Hippocampal formation (tissue), 2 donors: ENCODE measurements at regions not wholly inside any gene's neighbourhood (a gene's known extent, or its start where the extent isn't known, plus 50 kb on each side); places are given as distances from the start of the nearest gene placed in this dataset.
"Not testable (repeated sequence)": the region's sequence is repeated elsewhere in the genome, so short reads cannot be mapped to it uniquely, and the experiment has no call there.

Experiments
- DNase-seq, 2 donors: peaks; one replicate each; lab custom pipeline; 2025; lab: John Stamatoyannopoulos, UW

DNA sequence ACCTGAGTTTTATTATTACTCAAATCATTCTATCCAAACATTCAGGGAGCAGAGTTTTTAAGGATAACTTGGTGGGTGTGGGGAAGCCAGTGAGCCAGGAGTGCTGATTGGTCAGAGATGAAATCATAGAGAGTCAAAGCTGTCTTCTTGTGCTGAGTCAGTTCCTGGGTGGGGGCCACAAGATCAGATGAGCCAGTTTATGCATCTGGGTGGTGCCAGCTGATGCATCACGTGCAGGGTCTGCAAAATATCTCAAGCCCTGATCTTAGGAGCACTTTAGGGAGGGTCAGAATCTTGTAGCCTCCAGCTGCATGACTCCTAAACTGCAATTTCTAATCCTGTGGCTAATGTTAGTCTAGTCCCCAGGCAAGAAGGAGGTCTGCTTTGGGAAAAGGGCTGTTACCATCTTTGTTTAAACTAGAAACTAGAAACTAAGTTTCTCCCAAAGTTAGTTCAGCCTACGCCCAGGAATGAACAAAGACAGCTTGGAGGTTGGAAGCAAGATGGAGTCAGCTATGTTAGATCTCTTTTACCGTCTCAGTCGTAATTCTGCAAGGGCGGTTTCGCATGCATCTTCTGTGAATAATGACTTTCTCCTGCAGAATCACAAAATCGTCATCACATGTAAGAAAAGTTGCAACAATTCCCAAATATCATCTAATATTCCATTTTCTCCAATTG is 97.5 kb downstream of the ZNF664 start:
- DNase-seq: not testable (repeated sequence)

DNA sequence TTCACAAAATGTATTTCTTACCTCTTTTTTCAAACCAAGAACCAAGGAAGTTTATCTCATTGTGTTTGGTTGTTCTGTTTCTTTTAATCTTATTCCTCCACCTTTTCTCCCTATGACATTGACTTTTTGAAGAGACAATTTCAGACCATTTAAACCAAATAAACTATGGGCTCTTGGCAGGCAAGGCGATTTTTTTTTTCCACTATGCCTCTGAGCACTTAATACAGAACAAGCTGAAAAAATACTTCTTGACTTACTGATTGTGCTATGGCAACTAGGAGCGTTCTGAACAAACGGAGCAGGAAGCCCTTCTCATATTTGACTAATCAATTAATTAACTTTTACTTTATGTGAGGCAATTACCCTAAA is 98.0 kb downstream of the ZNF664 start:
- no peak for DNase-seq

DNA sequence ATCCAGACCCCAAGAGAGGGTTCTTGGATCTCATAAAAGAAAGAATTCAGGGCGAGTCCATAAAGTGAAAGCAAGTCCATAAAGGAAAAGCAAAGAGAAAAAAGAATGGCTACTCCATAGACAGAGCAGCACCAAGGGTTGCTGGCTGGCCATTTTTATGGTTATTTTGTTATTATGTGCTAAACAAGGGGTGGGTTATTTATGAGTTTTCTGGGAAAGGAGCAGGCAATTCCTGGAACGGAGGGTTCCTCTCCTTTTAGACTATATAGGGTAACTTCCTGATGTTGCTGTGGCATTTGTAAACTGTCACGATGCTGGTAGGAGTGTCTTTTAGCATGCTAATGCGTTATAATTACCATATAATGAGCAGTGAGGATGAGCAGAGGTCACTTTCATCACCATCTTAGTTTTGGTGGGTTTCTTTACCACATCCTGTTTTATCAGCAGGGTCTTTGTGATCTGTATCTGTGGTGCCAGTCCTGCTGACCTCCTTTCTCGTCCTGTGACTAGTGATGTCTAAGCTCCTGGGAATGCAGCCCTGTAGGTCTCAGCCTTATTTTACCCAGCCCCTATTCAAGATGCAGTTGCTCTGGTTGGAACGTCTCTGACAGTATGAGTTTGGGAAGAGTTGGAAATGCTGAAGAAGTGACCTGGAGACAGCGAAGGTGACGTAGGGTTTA is 100.5 kb downstream of the ZNF664 start:
- no peak for DNase-seq

DNA sequence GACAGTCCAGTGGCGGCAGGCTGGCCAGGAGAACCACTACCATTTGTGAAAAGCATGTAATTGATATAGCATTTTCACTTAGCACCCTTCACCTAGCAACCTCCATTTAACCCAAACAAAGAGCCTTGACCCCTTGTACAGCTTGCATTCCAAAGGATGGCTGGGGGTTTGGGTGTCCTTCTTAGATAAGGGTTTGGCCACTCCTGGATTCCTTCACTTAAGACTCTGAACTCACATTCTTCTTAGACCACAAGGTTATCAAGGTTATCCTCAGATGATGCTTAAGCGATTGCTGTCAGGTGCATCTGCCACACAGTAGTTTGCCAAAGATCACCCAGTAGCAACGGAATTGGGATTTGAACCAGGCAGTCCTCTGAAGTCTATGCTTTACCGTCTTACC is 102.8 kb downstream of the ZNF664 start:
- no peak for DNase-seq

DNA sequence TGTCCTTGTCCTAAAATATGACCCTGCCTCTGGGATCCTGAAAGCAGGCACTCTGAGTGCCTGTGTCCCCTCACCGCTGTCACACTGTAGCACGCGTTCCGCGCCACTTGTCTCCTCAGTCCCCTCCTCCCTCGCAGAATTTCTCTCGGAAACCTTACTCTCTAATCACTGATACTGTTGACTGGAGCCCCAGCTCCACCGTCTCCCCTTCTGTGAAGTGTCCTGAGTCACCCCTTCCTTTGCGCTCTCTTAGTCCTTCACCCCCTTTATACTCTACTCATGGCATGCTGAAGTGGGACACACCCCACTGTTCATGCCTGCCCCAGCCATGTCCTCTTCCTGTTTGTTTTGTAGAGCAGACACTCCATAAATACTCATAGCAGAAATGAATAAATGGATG is 104.7 kb downstream of the ZNF664 start:
- no peak for DNase-seq

DNA sequence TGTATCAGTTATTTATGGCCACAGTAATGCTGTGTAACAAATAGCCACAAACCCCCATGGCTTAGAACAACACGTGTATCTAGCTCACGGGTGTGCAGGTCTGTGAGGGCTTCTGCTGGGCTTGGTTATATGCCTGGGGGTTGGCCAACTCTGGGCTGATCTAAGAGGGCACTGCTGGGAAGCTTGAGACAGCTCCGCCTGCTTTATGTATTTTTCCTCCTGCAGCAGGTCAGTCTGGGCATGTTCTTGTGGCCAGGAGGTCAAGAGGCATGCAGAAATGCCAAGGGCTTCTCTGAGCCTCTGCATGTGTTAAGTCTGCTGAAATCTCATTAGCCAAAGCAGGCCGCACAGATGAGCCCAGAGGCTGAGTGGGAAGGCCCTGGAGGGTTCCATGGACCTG is 105.8 kb downstream of the ZNF664 start:
- DNase-seq: no peak

DNA sequence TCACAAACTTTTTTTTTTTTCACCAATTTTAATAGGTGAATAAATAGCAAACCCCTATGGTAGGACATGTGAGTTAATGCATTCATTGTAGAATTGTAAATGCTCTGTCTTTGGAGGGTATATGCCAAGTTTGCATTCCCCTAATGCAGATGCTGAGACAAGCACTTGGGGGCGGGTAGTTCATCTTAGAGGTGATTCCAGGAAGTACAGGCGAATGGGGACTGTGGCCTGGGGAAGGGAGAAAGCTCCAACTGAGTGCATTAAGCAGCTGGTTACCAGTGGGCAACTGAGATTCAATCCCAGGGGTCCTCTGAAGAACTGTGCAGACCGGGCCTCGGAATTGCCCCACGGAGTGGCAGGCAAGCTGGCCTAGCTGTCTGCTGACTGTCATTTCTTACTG is 107.6 kb downstream of the ZNF664 start:
- no peak for DNase-seq

DNA sequence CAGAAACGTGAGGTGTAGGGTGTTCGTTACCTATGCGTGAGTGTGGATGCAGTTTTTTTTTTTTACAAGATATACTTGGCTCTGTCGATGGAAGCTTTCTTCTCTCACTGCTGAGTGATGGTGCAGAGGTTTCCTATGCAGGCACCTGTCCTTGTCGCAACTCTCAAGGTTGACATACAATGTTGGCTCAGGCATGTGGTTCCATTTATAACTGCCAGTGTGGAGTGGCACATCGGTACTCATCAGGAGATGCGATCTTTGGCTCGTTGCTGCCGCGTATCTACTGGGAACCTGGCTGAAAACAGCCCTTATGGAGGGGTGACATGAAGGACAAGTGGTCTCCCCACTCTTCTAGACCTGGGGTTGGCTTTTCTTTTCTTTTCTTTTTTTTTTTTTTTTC is 109.0 kb downstream of the ZNF664 start:
- DNase-seq: no peak

DNA sequence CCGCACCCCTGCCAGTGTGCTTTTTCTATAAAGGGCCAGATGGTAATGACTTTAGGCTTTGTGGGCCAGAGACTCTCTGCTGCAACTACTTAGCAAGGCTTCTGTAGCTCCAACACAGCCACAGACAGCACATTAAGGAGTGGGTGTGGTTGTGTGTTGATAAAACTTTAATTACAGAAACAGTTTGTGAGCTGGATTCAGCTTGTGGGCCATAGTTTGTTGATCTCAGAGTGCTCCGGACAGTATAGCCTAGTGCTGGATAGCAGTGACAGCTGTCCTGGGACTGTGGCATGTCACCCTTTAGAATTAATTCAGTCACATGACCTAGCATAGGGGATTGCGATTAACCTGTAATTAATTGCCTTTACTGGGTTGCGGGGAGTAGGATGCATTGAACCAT is 109.7 kb downstream of the ZNF664 start:
- no peak for DNase-seq

DNA sequence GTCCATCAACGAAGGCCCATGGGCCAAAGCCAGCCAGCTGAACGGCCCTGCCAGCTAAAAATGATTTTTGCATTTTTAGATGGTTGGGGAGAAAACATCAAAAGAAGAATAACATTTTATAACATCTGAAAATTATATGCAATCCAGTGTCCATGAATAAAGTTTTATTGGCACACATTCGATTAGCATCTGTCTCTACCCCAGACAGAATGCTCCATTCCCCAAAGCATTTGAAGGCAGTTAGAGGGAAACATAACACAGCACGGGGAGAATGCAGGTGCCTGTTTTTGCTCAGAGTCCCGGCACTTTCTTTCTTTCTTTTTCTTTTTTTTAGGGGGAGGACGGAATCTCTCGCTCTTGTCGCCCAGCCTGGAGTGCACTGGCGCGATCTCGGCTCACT is 110.7 kb downstream of the ZNF664 start:
- DNase-seq: no peak

DNA sequence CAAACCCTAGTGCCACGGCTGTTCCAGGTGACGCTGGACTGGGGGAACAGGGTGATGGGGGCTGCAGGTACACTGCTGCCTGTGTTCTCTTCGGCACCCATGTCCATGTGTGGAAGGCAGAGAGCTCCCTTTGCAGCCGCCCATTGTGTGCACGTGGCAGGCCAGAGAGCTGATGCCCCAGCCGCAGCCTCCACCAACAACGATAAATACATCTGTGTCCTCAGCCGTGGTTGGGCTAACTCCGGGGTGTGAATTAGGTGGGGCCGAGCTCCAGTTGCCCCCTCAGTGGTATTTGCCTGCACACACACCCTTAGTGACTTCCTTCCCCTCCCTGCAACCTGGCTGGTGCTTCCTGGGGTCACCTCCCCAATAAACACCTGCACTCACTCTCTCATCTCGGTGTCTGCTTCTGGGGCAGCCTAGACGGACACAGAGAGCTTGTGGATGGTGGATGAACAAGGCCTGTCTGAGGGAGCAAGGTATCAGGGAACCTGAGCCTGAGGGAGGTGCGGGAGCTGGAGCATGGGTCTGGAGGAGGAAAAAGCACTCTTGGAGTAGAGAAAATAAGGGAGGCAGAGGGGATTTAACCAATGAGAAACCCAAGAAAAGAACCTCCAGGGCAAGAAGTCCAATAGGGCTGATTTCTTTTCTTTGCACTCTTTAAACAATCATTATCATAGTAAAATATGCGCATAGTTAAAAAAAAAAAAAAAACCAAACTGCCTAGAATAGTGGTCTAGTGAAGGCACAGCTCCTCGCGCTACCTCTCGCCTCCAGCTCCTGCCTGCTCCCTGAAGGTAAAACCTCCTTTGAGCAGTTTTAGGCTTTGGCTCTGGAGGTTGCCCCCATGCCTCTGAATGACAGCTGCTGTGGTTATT is 112.6 kb downstream of the ZNF664 start:
- no peak for DNase-seq

DNA sequence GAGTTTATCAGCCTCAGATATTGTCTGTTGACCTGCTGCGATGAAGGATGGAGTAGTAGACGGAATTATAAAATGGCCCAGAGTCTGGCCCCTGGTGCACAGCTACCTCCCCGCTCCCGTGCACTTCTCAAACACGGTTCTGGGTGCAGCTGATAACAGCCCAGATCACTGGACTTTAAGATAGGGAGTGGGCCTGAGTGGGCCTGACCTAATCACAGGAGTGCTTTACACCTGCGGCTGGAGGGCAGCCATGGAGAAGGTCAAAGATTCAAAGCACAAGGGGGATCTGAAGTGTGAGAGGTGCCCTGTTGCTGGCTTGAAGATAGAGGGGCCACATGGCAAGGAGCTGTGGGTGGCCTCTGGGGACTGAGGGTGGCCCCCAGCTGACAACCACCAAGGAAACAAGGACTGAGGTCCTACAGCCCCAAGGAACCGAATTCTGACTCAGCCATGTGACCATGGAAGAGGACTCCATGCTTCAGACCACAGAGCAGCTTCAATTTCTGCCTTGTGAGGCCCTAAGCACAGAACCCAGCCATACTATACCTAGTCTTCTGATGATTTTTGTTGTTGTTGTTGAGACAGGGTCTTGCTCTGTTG is 113.4 kb downstream of the ZNF664 start:
- DNase-seq: no peak

DNA sequence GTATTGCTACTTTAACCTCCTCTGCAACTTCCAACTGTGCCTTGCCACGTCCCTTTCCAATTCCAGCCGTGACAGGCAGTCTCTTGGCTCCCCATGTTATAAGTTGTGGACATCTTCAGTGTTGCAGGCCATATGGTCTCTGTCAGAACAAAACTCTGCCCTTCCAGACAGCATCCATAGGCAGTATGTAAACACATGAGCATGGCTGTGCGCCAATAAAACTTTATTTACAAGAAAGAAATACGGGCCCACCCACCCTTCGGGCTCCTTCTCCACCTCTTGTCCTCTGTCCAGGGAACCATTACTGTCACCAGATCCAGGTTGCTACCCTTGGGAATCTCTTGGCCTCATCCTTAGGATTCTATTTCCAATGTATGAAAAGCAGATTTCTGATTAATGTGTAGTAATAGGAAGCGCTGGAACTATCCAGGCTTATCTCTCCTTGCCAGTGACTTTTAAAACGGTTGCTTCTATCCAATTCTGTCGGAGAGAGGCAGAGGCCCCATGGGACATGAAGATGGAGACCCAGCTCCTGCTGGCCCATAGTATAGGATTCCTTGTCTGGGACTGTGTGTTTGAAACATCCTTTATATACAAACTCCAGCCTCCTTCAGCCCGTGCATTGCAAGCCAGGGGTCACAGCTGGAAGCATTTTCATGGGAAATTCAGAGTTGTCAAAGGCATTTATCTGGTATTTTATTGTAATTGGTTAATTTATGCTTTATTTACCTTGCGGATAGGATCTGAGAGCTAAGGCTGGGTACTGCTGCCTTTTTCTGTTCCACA is 114.4 kb downstream of the ZNF664 start:
- no peak for DNase-seq

DNA sequence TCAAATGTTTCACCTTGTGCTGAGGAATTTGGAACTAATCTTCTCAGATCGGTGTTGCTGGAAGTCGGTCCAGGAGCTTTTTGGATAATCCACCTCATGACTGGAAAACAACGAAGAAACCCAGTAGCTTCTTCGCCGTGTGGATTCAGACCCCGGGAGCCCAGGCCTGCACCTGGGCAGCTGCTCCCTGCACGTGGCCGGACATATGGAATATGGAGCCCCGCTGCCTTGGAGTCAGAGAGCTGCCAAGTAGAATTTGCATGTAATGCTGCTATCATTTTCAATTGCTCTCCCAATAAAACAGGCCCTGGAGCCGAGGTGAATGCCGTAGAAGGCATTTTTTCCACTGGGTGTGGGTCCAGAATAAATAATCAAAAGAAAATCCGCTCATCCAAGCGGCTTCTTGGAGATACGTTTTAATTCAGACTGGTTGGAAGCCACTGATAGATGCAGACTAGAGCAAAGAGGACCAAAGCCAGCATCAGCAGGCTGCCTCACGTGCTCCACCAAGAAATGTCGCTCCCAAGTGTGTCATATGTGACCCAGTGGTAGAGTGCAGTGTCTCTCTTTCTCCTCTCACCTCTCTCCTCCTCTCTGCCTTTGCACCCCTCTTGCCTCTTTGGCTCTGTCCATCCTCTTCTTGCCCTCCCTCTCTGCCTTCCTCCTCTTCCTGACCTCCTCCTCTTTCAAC is 115.3 kb downstream of the ZNF664 start:
- DNase-seq: no peak

DNA sequence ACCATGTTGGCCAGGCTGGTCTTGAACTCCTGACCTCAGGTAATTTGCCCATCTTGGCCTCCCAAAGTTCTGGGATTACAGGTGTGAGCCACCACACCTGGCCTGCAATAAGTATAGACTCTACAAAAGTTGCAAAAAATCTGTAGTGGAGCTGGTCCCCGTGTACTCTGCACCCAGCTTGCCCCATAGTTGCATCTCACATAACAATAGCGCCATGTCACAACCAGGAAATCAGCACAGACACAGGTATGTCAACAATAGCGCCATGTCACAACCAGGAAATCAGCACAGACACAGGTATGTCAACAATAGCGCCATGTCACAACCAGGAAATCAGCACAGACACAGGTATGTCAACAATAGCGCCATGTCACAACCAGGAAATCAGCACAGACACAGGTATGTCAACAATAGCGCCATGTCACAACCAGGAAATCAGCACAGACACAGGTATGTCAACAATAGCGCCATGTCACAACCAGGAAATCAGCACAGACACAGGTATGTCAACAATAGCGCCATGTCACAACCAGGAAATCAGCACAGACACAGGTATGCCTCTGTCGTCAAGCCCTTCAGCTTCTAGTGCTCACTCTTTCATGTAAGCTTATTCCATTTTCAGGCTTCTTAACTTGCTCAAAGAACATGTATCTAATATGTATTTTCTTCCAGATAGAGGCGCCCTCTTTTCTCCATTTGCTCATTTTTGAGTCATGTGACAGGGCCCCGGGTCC is 116.3 kb downstream of the ZNF664 start:
- not testable (repeated sequence) for DNase-seq

DNA sequence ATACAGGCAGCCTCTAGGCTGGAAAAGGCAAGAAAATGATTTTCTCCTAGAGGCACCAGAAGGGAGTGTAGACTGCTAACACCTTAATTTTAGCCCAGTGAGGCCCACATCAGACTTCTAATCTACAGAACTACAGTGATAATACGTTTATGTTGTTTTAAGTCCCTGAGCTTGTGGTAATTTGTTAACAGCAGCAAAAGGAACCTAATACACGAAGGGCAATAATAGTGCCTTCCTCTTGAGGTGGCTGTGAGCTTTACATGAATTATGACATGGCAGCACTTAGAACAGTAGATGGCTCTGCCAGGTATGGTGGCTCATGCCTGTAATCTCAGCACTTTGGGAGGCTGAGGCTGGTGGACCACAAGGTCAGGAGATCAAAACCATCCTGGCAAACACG is 118.8 kb downstream of the ZNF664 start:
- DNase-seq: no peak

DNA sequence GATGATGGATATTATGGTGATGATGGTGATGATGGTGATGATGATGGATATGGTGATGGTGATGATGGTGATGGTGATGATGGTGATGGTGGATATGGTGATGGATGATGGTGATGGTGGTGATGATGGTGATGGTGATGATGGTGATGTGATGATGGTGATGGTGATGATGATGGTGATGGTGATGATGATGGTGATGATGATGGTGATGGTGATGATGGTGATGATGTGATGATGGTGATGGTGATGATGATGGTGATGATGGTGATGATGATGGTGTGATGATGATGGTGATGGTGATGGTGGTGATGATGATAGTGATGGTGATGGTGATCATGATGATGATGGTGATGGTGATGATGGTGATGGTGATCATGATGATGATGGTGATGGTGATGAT is 119.5 kb downstream of the ZNF664 start:
- not testable (repeated sequence) for DNase-seq

DNA sequence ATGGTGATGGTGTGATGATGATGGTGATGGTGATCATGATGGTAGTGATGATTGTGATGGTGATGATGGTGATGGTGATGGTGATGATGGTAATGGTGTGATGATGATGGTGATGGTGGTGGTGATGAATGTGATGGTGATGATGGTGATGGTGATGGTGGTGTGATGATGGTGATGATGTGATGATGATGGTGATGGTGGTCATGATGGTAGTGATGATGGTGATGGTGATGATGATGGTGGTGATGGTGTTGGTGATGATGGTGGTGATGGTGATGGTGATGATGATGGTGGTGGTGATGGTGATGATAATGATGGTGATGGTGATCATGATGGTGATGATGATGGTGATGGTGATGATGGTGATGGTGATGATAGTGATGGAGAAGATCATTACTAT is 120.3 kb downstream of the ZNF664 start:
- DNase-seq: no peak

DNA sequence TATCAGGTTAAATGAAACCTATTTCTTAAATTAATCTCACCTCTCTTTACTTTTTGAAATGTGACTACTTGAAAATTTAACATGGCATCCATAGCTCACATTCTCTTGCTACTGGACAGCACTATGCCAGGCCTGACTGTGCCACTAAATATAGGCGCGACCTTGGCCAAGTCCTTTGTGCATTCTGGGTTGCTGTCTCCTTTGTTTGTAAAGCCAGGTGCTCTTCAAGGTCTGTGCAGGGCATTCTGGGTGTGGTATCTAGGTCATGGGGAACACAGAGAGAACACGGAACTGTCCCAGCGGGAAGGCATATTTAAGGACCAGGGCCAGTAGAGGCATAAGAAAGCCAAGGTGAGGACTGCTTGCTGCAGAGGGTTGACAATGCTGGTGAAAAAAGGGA is 121.2 kb downstream of the ZNF664 start:
- DNase-seq: no peak

DNA sequence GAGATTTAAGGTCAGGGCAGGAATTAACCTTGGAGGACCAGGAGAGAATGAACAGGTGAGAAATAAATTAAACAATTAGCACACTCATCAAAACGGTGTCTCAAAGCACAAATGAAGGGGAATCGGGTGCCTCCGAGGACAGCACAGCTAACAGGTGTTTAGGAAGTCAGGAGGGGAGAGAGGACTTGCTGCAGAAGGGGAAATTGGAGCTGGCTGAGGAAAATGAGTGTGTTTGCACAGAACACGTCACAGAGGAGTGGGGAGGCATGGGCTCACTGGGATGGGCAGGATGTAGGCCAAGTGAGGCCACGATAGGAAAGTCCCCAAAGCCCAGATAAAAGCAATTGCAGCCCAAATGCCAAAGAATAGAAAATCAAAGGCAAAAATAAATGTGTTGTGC is 121.7 kb downstream of the ZNF664 start:
- DNase-seq: no peak
